RCC 7860 (cell line): ENCODE measurements at regions not wholly inside any gene's neighbourhood (a gene's known extent, or its start where the extent isn't known, plus 50 kb on each side); places are given as distances from the start of the nearest gene placed in this dataset.
A peak's percentile ranks its signal among the peaks of the same experiment; 100 is the strongest.
"Not testable (repeated sequence)": the region's sequence is repeated elsewhere in the genome, so short reads cannot be mapped to it uniquely, and the experiment has no call there.

ENCODE experiments used
- DNase-seq: peaks from one replicate; pipeline ENCODE4 v3.0.0-alpha.2; 2015; ENCODE audit warnings: low spot score
- FAIRE-seq: peaks from 2 replicates; lab custom pipeline; 2012; peaks lifted over from hg19 to GRCh38; lab: Jason Lieb, UNC

DNA sequence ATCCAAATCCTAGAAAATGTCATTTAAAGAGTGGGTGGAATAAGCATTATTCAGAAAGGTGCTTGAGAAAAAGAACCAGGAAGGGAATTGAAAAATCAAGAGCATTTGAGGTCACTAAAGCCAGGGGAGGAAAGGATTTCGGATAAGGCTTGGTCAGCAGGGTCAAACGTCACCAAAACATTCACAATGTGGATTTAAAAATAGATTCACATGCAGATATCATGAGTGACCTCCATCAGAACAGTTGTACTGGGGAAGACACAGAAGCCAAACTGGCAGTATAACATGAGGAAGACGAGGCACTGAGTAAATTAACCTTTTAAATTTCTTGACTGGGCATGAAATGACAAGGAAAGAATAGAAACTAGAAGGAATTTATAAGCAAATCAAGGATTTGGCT lies 175.1 kb upstream of the CCDC196 start:
- no peak for DNase-seq
- no peak for FAIRE-seq

DNA sequence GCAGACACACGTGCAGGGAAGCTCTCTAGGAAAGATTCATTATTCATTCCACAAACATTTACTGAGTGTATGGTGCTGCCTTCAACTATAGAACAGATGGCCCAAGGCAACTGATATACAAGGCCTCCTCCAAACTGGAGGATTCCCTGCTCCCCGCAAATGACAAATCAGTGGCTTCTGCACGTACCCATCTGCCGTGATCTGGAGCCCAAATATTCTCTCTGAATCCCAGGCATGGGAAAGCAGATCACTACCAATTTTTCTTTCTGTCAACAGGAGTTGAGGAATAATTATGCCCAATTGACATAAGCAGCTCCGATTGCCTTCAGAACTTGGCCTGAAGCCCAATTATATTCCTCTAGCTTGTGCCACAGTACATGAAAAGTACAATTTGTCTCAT lies 174.2 kb upstream of the CCDC196 start:
- DNase-seq (no peak), FAIRE-seq (no peak)

DNA sequence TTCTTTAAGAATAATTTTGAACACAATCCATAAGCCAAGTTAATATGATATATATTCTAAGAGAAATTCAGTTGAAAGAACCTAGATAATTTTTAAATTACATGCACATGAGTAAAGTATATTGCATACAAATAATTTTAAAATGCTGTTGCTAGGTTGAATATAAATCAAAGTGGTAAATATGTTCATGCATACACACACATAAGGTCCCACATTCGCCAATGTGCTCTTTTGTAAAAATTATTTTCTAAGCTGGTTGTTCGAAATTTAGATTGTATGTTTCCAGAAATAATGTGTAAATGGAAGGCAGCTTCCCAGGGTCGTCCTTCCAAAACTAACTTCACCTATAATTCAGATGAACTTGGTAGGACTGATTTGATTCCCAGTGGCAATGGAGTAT lies 173.7 kb upstream of the CCDC196 start:
- DNase-seq = no peak
- FAIRE-seq = no peak

GRCh38 chr14:66315098-66315497 lies 171.1 kb upstream of the CCDC196 start:
- FAIRE-seq (no peak), DNase-seq (no peak)

DNA sequence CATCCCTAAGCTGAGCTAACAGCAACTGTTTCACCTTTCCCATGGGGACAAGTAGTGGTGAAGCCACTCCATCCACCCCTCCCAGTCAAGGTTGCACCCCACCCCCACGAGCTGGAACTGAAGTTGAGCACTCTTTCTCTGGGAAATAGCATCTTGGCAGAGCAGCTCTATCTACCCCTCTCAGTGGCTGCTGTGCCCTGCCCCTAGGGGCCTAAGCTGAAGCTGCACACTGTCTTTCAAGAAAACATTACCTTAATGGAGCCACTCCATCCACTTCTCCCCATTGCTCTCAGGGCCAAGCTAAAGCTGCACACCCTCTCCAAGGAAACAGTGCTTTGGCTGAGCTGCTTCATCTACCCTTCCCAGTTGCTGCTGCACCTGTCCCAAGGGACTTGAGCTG lies 170.6 kb upstream of the CCDC196 start:
- no peak for DNase-seq
- no peak for FAIRE-seq

- FAIRE-seq (no peak), DNase-seq (no peak)
Measured at GRCh38 chr14:66322564-66322963, 163.6 kb upstream of the CCDC196 start.

DNA sequence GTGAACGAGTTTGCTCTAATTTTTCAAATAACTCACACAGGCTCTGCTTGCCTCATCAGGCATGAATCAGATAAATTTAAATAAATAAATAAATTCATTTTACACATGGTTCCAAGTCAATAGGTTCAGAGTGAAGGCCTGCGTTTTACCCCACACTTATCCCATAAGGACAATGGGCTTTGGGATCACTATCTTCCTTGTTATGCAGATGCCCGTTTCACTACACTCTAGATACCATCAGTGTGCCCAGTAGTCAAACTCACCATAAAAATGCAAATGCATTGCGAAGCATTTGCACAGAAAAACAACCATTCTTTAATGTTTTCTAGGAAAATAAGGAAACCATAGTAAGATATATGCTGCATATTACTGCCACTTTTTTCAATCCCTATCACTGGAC lies 155.9 kb upstream of the CCDC196 start:
- FAIRE-seq (no peak), DNase-seq (no peak)

GRCh38 chr14:66330916-66331315 lies 155.3 kb upstream of the CCDC196 start:
- DNase-seq (no peak), FAIRE-seq (no peak)

DNA sequence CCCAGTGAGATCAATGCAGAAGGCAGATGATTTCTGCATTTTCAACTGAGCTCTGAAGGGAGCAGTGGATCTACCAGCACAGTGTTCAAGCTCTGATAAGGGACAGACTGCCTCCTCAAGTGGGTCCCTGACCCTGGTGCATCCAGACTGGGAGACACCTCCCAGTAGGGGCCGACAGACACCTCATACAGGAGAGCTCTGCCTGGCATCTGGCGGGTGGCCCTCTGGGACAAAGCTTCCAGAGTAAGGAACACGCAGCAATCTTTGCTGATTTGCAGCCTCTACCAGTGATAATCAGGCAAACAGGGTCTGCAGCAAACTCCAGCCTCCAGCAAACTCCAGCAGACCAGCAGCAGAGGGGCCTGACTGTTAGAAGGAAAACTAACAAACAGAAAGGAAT lies 152.9 kb upstream of the CCDC196 start:
- not testable (repeated sequence) for DNase-seq, FAIRE-seq

GRCh38 chr14:66341239-66341638 lies 144.9 kb upstream of the CCDC196 start:
- FAIRE-seq (no peak), DNase-seq (no peak)

DNA sequence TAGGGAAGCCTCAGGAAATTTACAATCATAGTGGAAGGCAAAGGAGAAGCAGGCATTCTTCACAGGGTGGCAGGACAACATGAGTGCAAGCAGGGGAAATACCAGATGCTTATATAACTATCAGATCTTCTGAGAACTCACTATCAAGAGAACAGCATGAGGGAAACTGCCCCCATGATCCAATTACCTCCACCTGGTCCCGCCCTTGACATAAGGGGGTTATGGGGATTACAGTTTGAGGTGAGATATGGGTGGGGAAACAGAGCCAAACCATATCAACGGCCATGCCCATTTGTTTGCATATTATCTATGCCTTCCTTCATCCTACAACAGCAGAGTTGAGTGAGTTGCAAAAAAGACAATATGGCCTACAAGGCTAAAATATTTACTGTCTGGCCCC lies 140.2 kb upstream of the CCDC196 start:
- DNase-seq (no peak), FAIRE-seq (no peak)

DNA sequence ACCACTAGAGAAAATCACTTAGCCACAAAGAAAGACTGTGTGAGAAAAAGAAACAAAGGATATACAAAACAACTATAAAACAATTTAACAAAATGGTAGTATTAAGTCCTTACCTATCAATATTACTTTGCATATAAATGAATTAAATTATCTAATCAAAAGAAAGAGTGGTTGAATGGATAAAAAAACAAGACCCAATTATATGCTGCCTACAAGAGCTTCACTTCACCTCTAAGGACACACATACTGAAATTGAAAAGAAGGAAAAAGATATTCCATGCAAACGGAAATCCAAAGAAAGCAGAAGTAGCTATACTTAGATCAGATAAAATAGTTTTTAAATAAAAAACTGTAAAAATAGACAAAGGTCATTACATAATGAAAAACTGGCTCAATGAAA lies 134.9 kb upstream of the CCDC196 start:
- DNase-seq (no peak), FAIRE-seq (no peak)

DNA sequence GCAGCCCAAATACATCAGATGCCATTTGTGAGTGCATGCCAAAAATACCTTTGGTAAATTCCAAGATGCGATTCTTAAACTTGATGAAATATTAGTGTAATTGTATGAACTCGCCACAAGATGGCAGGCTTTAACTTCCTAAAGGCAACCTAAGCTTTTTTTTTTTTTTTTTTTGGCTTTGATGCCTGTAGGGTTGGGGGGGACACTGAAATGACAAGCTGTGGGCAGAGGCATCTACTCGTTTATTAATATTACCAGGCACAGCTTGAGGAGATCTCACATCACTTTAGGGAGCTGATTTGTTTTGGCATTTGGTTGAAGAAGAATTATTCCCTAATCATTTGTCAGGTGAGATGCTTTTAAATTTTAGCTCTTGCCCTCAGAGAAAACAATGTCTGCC lies 126.7 kb upstream of the CCDC196 start:
- DNase-seq (peak; percentile 11), FAIRE-seq (no peak)

- DNase-seq (no peak), FAIRE-seq (no peak)
Measured at GRCh38 chr14:66360366-66360926, 125.7 kb upstream of the CCDC196 start.

DNA sequence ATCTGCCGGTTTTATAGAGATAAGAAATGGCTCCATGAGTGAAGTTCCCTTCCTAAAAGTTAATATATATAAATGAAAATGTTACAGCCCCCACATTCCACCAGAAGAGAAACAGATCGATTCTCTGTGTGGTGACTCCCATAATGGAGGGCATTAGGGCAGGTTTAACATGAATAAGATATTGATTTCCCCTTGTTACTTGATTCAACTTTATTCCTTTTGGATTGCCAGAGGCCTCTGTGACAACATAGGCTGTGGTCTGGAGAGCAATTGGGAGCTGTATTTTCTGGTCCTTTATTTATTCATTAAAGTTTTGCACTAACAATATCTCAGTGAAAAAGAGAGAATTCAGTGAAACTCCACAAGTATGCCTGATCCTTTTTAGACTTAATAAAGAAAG lies 125.2 kb upstream of the CCDC196 start:
- no peak for FAIRE-seq
- DNase-seq = no peak

DNA sequence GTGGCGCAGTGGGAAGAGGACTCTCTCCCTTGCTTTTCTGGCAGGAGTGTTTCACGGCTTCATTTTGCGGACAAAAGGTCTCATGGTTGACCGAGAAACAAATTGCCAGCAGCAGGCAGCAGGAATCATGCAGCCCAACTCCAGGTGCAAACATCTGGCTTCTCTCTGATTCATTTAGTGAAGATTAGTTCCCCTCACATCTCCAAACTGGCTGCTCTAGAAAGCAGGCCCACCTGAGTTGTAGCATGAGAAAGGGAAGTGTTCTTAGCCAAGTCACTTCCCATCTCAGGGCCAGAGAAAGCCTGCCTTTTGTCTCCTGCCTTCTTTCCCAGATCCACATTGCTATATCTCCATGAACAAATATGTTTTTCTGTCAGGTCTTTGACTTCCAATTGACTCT lies 120.8 kb upstream of the CCDC196 start:
- DNase-seq (no peak), FAIRE-seq (no peak)

DNA sequence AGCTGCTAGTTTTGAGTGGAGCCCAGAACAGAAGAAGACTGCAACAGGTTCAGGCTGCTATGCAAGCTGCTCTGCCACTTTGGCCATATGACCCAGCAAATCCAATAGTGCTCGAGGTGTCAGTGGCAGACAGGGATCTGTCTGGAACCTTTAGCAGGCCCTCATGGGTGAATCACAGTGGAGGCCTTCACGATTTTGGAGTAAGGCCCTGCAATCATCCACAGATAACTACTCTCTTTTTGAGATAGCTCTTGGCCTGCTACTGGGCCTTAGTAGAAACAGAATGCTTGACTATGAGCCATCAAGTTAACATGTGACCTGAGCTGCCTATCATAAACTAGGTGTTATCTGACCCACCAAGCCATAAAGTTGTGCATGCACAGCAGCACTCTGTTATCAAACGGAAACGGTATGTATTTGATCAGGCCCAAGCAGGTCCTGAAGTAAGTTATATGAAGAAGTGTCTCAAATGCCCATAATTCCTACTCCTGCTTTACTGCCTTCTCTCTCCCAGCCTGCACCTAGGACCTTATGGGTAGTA lies 116.9 kb upstream of the CCDC196 start:
- FAIRE-seq (no peak), DNase-seq (no peak)

GRCh38 chr14:66371776-66372175 lies 114.4 kb upstream of the CCDC196 start:
- FAIRE-seq (no peak), DNase-seq (no peak)

DNA sequence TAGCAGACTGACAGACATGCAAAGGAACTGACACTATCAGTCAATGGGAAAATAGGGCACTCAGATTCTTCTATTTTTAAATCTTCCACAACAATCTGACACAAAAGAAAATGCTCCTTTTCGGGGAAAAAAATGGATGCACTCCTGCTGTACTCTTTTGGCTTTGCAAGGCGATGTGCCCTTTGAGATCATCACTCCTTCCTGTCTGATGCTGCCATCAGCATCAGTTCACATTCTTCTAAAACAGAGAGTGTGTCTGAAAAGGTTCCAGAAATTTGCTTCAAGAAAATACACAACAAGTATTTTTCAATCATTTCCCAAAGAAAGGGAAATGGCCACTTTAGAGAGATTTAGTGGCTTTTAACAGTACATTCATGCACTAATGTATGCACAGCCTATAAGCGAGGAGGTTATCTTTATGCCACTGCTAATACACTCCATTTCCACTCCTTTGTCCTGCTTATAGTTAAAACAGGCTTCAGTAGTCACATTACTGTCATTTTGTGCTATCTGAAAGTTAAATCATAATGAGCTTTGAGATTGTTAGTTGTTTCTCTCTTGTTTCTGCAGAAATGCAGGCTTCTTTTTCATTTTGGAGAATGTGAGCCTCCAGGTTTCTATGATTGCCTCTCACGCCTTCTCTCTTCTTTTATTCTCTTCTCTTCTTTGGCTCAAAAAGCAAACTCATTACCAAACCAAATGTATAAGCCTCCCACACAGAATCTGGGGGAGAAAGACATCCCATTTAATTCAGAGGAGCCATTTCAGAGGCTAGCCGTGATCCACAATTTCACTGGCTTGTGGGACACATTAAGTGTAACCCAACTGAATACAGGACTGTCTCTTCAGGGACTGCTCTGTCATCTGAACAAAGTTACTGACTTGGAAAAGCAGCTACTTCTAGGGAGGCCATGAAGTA lies 110.9 kb upstream of the CCDC196 start:
- FAIRE-seq = no peak
- no peak for DNase-seq

- DNase-seq (no peak), FAIRE-seq (no peak)
Measured at GRCh38 chr14:66377574-66377973, 108.6 kb upstream of the CCDC196 start.

DNA sequence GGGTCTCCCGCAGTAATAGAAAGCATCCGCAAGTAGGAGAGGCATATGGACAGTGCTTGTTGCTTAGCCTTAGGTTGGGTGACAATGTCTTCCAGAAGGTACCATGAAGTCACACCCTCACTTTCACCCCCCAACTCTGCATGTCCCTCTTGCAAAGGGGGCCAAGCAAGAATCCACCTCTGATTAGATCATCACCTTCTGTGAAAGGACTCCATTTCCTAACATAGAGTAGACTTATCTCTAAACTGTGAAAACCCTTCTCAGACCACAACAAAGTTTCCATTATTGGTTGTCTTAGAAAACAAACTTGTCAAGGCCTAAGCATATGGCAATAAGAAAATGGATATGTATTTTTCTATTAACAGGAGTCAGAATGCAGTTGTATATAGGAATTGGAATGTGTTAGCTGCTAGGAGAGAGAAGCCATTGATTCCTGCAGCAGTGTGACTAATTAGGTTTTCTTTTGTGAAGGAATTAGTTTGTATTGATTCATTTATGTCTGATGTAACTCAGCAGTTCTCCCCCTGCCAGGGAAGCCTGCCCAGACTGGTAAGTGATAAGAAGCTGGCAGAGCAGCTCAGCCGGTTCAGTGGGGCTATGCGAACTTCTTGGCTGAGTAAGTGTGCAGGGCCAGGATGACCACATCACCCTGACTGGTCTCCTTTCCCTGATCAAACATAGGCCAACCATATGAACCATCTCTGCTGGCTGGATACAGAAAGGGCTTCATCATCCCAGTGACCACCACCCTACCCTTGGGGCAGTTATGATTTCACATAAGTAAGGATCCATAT lies 107.3 kb upstream of the CCDC196 start:
- DNase-seq = no peak

More for the DNA sequence above, 107.3 kb upstream of the CCDC196 start:
- FAIRE-seq = no peak
